NOMO-1 treated with DMSO at 0.1 percent for 48 hours (cell line): ENCODE measurements at regions not wholly inside any gene's neighbourhood (a gene's known extent, or its start where the extent isn't known, plus 50 kb on each side); places are given as distances from the start of the nearest gene placed in this dataset.

ENCODE experiments used
- DNase-seq: peaks from one replicate; lab custom pipeline; 2025; ENCODE audit not compliant: unreplicated experiment; lab: John Stamatoyannopoulos, UW

DNA sequence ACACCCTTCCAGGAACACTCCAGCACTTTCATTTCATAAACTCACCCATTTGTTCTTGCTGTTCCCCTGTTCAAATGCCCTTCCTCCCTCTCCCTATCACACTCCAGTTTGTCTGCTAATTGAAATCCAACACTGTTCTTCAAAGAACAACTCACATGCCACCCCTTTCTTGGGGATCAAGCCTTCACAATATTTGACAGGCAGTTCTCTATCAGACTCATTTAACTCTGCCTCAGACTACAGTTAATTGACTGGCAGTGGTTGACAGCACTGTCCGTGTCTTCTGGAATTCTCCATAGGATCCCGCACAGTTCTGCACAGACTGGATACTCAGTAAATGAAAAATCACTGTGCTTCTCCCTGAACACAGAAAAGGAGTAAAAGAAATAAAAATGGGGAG lies 87.8 kb downstream of the PMP22 start:
- DNase-seq: no peak

DNA sequence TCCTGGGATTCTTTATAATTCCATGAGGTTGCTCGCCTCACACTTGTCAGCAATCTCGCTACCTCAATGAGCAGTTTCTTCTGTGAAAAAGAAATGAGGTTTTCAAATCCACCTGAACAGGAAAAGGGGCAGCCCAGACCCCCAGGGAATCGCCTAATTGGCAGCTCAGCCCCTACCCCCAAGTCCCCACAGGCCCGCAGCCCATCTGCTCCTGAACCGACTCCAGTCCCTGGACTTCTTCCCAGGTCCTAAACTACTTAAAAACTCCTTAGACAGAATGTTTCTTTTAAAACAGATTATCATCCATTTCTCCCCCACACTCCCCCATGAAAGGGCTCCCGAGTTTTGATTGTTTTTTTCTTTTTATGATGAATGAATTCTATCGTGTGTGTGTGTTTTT lies 89.8 kb downstream of the PMP22 start:
- no peak for DNase-seq

DNA sequence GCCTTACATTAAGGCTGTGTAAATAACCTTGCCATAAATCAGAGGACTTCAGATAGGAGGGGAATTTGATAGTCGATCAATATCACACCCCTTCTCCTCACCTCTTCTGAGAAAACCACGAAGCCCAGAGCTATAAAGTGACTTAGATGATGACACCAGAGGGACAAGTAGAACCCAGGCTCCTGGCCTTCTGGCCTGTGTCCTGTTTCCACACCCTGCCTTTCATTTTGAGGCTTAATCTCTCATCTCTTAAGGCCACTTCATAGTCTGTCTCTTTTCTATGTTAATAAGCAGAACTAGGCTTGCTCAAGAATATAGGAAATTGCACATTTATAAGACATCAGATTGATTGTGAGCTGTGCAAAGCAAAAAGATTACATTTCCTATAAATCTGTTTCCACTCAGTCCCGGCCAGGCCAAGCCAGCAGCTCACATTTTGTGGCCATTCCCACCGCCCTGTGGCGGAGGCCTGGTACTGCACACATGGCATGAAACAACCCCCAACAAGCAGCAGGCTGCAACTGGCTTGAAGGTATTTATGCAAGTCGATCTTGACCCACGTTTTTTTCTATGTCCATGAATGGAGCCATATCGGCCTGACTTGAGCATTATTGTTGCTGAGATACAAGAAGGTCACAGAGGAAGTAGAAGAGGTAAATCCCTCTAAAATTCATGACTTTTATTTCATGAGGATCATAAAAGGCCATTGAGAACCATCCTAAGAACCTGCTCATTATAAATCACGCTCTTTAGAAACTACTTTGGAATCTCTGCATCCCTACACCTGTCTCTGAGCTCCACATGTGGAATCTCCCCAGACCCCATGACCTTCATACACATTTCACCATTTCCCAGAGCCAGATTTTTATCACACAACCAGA lies 93.7 kb downstream of the PMP22 start:
- DNase-seq: peak; percentile 18

DNA sequence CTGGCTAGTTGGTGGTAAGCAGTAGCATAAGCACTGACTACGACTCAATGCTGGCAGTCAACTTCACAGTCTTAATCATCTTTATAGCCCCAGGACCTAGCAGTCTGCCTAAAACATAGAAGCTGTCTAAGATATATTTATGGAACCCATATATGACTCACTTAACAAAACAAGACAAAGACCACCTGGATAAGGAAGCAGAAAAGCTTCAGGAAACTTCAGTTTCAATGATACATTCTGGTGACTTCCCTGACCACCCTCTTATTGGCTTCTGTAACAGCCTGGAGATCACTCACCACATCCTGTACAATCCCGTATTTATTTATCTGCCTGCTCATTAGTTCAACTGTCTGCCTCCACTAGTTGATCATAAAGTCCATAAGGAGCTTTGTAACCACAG lies 95.5 kb downstream of the PMP22 start:
- no peak for DNase-seq

GRCh38 chr17:15168379-15168778 lies 96.7 kb downstream of the PMP22 start:
- no peak for DNase-seq

GRCh38 chr17:15161395-15161794 lies 103.7 kb downstream of the PMP22 start:
- DNase-seq: no peak

GRCh38 chr17:15157051-15157450 lies 108.1 kb downstream of the PMP22 start:
- DNase-seq: peak; percentile 27

GRCh38 chr17:15154618-15155017 lies 110.5 kb downstream of the PMP22 start:
- DNase-seq: no peak

- no peak for DNase-seq
Observed at GRCh38 chr17:15145621-15146020, 119.5 kb downstream of the PMP22 start.

- no peak for DNase-seq
Observed at GRCh38 chr17:15143524-15143923, 121.6 kb downstream of the PMP22 start.

DNA sequence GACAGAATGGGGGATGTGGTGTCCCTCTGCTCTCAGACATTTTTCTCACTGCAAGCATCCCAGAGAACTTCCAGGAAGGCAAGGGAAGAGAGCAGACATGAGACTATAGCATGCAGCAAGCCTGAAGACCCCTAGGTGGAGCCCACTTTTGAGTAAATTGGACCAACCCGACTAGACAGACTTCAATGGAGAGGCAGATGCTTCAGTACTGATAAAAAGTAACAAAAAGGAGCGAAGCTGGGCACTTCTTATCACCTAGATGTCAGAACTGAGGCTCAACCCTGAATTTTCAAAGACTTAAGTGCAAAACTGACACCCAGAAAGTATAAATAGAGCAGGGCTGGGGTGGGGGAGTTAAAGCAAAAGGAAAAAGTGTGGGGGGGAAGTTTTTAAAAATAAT lies 130.8 kb downstream of the PMP22 start:
- DNase-seq: no peak

DNA sequence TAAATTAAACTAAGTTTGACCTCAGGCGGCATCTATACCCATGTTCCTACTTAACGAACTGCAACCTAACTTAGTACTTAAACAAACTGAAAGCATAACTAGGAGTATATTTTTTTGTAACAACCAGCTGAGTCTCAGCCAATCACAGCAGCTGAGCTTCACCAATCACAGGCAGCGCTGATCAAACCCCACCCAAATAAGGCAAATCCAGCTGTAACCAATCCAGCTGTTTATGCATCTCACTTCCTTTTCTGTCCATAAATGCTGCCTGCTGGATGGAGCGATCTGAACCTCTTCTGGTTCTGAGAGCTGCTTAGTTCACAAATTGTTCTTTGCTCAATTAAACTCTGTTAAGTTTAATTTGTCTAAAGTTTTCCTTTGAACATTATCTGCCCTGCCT lies 131.3 kb downstream of the PMP22 start:
- DNase-seq: no peak

GRCh38 chr17:15133143-15133542 lies 132.0 kb downstream of the PMP22 start:
- DNase-seq: no peak

- no peak for DNase-seq
Observed at GRCh38 chr17:15130426-15130825, 134.7 kb downstream of the PMP22 start.

DNA sequence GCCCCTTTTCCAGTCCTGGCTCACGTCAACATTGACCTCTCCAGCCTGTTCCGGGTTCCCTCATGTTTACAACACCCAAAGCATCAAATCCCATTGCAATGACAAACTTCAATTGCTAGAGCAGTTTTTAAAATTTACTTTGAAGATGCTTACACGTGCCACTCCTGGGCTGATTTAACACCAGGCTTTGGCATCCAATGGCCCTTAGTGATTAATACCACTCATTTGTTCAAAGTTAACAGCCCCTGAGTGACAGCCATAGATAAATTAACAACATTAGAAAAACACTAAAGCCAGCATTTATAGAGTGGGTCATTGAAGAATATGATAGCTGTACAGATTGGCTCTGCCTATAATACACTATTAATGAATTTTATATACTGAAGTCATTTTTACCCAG lies 135.1 kb downstream of the PMP22 start:
- no peak for DNase-seq

DNA sequence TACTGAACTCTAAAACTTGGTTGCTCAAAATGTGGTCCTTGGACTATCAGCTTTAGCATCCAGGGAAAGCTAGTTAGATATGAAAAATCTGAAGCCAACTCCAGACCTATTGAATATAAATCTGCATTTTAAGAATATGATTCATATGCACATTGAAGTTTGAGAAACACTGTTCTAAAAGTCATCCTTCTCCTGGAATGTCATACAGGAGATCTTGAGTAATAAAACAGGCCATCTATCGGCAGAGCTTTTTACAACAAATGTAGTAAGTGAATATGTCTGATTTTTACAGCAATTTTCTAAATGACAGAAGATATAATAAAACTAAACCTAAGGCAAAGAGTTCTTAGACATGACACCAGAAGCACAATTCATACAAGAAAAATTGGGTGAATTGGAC lies 140.4 kb downstream of the PMP22 start:
- DNase-seq: no peak

DNA sequence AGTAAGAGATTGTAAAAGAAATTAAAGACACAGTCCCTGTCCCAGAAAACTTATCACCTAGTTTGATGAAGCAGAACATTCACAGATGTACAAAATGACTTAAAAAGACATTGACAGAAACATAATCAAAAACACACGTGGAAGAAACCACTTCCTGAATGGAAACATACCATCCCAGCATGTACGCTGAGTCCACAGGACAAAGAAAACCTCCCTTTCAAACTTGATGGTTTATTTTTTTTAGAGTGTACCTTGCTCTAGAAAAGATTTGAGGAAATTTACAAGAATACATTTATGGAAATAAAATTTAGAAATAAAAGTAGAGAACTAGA lies 140.9 kb downstream of the PMP22 start:
- no peak for DNase-seq

DNA sequence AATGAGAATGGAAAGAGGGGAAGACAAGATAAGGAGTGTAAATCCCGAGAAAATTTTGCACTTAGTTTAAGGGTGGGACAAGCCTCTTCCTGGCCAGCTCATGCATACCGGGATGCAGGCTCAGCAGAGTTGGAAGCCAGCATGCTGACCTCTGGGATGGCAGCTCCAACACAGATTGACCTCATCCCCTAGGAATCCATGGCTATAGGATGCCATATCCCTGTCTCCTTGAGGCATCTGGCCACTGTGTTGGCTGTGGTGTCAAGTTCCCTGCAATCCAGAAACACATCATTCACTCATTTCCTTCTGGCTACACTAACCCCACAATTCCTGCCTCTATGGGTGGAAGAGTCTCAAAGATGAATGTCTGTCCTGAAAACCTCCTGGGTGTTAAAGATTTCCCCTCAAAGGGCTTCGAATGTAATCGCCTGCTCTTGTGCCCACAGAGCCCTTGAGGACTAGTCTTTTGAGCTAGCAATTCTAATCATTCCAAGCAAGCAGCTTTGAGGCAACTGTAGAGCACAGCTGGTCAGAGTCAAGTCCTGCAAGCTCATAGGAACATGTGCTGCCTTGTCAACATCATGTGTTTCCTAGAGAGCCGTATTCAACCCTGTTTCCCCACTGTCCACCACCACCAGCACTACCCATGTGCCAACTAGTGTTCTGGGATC lies 141.4 kb downstream of the PMP22 start:
- DNase-seq: no peak

GRCh38 chr17:15122857-15123256 lies 142.3 kb downstream of the PMP22 start:
- no peak for DNase-seq

DNA sequence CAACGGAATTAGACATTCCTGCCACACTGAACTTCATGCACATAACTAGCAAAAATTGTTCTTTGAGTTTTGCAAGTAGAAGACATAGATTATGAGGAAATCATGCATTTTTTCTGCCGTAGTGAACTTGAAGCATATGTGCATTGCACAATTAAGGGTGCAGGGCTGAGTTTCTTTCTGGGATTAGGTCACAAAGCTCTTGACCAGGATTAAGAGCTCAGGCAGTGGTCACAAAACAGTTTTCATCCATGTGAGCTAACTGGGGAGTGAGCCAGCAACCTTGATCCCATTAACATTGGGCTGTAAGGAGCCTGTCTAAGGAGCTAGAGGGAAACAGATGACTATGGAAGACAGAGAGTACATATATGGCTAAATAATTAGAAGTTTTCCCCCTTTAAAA lies 143.7 kb downstream of the PMP22 start:
- DNase-seq: no peak

DNA sequence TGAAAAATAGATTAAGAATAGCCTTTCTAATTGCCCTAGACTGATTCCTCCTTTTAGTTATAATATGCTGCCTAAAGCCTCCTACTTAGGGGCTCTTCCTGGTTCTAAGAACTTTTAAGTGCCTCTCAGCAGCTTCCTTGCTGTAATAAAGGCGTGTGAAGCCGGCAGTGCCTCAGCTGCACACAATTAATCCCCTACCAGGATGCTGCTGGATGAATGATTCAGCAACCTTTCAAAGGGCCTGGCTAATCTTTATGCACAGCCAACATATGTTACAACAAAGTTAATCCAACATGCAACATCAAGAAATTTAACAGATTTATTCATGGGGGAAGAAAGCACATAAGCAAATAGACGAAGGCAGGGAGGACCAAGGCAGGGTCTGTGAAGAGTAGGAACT lies 145.2 kb downstream of the PMP22 start:
- no peak for DNase-seq

DNA sequence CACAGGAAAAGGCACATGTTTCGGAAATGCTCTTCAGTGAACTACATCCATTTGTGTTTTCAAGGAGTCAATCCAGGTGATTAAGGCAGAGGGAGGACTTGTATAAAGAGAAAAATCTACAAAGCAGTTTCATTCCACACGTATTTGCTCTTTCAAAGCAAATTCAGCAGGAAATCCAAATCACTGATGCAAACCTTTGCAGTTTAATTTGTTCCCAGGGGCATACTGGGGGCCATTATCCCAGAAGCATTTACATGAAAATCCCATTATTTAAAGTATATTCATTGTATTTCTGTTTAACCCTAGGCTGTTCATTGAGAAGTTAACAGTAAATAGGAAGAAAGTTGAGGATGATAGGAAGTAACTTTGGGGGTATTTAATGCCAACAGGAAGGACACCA lies 147.9 kb downstream of the PMP22 start:
- no peak for DNase-seq
